Spinal cord (tissue), 9 donors: ENCODE measurements at regions not wholly inside any gene's neighbourhood (a gene's known extent, or its start where the extent isn't known, plus 50 kb on each side); places are given as distances from the start of the nearest gene placed in this dataset.
"Not testable (repeated sequence)": the region's sequence is repeated elsewhere in the genome, so short reads cannot be mapped to it uniquely, and the experiment has no call there.

Experiments
- DNase-seq, 6 donors: peaks; one replicate each; pipeline versions ENCODE4 v3.0.0 to v3.0.0-alpha.2; 2013 to 2015; ENCODE audit warnings: low spot score in 6 of 6, low read depth in 4 of 6
- H3K27ac ChIP-seq: one replicate; pipeline ENCODE4 v1.5.1; 2013; ENCODE audit warnings: low read depth, low read length, control low read depth
- H3K27me3 ChIP-seq: one replicate; pipeline ENCODE4 v1.6.1; 2013; ENCODE audit warnings: low read length; ENCODE audit not compliant: control insufficient read depth, insufficient read depth
- H3K36me3 ChIP-seq: one replicate; pipeline ENCODE4 v1.6.1; 2013; ENCODE audit warnings: low read length; ENCODE audit not compliant: control insufficient read depth, insufficient read depth
- H3K4me1 ChIP-seq: one replicate; pipeline ENCODE4 v1.6.1; 2013; ENCODE audit warnings: low read length; ENCODE audit not compliant: control insufficient read depth, insufficient read depth
- H3K4me3 ChIP-seq: one replicate; pipeline ENCODE4 v1.5.1; 2013; ENCODE audit warnings: low read depth, low read length, control low read depth
- H3K9me3 ChIP-seq: one replicate; pipeline ENCODE4 v1.6.1; 2013; ENCODE audit warnings: low read length; ENCODE audit not compliant: control insufficient read depth, insufficient read depth
- WGBS: methylation state at CpG from one replicate; pipeline ENCODE4 v1.1.5; 2013; ENCODE audit warnings: missing lambda C conversion rate; ENCODE audit not compliant: insufficient coverage; 5-methylcytosine and 5-hydroxymethylcytosine counted together
- donor health status: healthy.

DNA sequence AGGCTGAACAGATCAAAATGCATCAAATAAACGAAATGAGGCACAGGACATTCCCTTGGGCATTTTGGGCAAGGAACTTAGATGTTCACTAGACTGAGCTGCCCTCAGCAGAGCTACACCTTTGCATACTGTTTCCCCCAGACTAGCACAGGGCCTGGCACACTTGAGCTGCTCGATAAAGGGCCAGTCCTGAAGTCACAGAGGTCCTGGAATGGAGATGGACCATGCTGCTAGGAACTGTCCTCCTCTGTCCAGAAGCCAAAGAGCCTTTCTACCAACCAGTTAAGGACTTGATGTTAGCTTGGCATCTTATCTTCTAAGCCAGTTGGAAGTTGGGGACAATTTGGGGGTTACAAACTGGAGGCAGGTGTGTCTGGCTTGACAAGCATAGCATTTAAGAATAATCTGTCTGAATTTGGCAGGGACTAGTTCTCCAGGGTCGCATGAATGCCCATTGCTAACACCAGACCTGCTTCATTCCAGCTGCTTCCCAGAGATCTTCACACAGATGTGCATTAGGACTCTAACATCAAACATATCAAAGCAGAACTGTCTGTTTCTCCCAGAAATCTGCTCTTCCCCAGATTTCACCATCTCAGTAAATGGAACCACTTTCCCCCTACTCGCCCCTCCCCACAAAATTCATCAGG lies 152.2 kb upstream of the PDE1C start:
- WGBS = 64% methylated on average over 4 of the region's 4 CpGs
- no peak overlapping the region for H3K27ac ChIP-seq
- no peaks in the 10 kb centered on the region for H3K27me3 ChIP-seq
- no peaks in the 10 kb centered on the region for H3K36me3 ChIP-seq
- no peak for DNase-seq
- H3K4me1 ChIP-seq = peaks cover 3% of the 10 kb centered on the region
- H3K9me3 ChIP-seq = no peaks in the 10 kb centered on the region
- H3K4me3 ChIP-seq = no peak overlapping the region

DNA sequence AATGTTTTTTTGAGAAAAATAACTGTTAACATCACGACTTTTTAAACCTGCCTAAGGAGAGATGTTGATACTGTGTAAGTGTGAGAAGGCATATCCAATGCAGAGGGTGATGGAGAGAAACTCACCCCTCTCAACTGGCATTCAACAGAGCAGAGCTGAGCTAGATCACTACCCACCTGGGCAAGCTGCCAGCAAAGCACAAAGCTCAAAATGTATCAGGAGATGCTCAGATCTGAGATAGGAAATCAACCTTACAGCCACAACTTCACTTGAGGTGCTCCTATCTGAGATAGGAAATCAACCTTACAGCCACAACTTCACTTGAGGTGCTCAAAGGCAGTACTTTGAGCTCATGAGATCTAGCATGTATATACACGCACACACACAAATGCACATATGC lies 151.5 kb upstream of the PDE1C start:
- H3K4me3 ChIP-seq = no peak overlapping the region

DNA sequence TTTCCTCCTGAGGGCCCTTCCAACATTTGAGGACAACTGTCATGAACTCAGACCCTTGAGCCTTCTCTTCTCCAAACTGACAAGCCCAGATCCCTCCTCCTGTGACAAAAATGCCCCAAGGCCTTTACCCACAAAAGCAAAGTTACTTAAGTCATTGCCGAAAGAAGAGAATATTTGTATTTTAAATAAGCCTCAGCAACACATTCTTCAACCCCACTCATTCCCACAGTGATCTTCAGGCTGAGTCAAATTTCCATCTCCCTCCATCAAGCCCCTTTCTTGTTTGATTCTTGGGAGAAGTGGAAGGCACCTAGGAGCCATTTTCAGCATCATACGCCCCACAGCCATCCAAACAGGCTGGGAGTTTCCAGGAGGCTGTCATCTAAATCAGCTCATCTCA lies 150.8 kb upstream of the PDE1C start:
- Histone ChIP-seq H3K4me1 (peaks cover 3% of the 10 kb centered on the region), H3K4me3 (no peak overlapping the region), H3K9me3 (no peaks in the 10 kb centered on the region), H3K27ac (no peak overlapping the region), H3K36me3 (no peaks in the 10 kb centered on the region), H3K27me3 (no peaks in the 10 kb centered on the region)
- WGBS = 86% methylated on average over 1 of the region's 2 CpGs
- DNase-seq = no peak

More for the DNA sequence above, 151.5 kb upstream of the PDE1C start:
- Histone ChIP-seq H3K27ac (no peak overlapping the region), H3K27me3 (no peaks in the 10 kb centered on the region), H3K36me3 (no peaks in the 10 kb centered on the region), H3K9me3 (no peaks in the 10 kb centered on the region), H3K4me1 (peaks cover 3% of the 10 kb centered on the region)
- DNase-seq = peak in 2 of 6 donors; percentile 38 to 59
- 100% methylated on average over 1 of the region's 2 CpGs for WGBS

DNA sequence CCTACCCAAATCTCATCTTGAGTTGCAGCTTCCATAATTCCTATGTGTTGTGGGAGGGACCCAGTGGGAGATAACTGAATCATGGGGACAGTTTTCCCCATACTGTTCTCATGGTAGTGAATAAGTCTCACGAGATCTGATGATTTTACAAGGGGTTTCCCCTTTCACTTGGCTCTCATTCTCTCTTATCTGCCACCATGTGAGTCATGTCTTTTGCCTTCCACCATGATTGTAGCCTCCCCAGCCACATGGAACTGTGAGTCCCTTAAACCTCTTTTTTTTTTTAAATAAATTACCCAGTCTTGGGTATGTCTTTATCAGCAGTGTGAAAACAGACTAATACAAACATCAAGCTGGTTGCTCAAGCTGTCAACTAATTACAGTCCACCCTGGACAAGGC lies 149.6 kb upstream of the PDE1C start:
- not testable (repeated sequence) for H3K9me3 ChIP-seq, H3K36me3 ChIP-seq, H3K4me3 ChIP-seq, H3K4me1 ChIP-seq, DNase-seq, H3K27ac ChIP-seq, H3K27me3 ChIP-seq
- no CpG with 5 or more reads among the region's 1 CpG for WGBS

DNA sequence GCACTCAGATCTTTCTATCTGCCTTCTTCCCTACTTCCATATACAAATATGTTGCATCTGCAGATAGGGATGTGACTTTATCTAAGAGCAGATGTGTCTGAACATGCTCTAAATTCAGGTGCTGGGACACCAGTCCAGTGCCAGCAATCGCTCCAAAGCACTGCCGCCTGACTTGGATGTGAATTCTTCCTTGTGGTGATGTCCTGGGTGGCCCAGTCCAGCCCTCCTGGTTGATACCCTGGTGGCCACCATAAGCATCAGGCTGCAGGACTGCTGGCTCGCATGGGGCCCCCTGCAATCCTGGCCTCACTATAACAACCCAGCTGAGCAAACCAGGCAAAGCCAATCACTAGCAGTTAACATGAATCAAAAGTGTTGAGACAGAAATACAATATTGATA lies 149.2 kb upstream of the PDE1C start:
- peaks cover 3% of the 10 kb centered on the region for H3K4me1 ChIP-seq
- H3K36me3 ChIP-seq = no peaks in the 10 kb centered on the region
- WGBS = 100% methylated on average over 3 of the region's 3 CpGs
- no peak for DNase-seq
- no peak overlapping the region for H3K27ac ChIP-seq
- H3K4me3 ChIP-seq = no peak overlapping the region
- no peaks in the 10 kb centered on the region for H3K27me3 ChIP-seq
- H3K9me3 ChIP-seq = no peaks in the 10 kb centered on the region

DNA sequence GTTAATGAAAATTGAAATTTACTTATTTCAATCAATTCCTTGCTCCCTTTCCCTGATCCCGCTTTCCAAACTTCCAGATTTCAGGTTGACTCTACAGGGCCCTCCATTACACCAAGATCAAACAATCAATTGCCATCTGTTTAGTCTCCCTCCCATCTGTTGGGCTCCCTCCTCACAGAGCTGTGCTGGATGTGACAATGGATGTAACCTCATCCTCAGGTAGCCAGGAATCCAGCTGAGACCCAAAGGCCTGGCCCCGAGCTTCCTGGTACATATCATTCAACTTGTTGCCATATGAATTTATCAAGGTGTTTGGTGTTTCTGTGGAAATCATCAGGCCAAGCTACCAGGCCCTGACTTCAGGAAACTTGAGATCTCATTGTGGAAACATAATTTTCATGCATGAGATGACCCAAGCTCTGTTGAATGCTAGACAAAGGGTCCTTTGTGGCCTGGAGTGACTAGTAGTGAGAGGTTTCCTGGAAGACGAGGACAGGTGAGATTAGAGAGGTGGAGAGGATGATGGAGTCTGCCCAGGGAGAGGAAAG lies 148.6 kb upstream of the PDE1C start:
- H3K4me1 ChIP-seq = peaks cover 3% of the 10 kb centered on the region
- H3K27me3 ChIP-seq = no peaks in the 10 kb centered on the region
- no peak overlapping the region for H3K4me3 ChIP-seq
- no peak for DNase-seq
- H3K27ac ChIP-seq = no peak overlapping the region
- H3K9me3 ChIP-seq = no peaks in the 10 kb centered on the region
- H3K36me3 ChIP-seq = no peaks in the 10 kb centered on the region
- 65% methylated on average over 2 of the region's 3 CpGs for WGBS

DNA sequence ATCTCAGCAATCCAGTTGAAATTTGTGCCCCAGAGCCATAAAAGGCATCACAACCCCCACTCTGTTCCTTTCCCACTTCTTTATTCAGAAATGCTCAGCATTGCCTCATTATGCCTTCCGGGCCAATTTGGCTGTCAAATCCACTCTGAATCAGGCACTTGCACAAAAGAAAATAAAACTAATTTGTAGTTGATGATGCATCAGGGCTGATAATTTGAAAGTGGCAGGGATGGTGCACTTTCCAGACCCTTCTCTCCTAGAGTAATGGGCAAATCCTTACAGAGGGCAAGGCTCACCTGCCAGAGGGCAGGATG lies 147.9 kb upstream of the PDE1C start:
- no peaks in the 10 kb centered on the region for H3K36me3 ChIP-seq
- DNase-seq = peak in 2 of 6 donors; percentile 7 to 80
- no peaks in the 10 kb centered on the region for H3K27me3 ChIP-seq
- H3K4me3 ChIP-seq = no peak overlapping the region
- WGBS = no CpG with 5 or more reads among the region's 1 CpG
- H3K27ac ChIP-seq = no peak overlapping the region
- peaks cover 3% of the 10 kb centered on the region for H3K4me1 ChIP-seq
- H3K9me3 ChIP-seq = no peaks in the 10 kb centered on the region

DNA sequence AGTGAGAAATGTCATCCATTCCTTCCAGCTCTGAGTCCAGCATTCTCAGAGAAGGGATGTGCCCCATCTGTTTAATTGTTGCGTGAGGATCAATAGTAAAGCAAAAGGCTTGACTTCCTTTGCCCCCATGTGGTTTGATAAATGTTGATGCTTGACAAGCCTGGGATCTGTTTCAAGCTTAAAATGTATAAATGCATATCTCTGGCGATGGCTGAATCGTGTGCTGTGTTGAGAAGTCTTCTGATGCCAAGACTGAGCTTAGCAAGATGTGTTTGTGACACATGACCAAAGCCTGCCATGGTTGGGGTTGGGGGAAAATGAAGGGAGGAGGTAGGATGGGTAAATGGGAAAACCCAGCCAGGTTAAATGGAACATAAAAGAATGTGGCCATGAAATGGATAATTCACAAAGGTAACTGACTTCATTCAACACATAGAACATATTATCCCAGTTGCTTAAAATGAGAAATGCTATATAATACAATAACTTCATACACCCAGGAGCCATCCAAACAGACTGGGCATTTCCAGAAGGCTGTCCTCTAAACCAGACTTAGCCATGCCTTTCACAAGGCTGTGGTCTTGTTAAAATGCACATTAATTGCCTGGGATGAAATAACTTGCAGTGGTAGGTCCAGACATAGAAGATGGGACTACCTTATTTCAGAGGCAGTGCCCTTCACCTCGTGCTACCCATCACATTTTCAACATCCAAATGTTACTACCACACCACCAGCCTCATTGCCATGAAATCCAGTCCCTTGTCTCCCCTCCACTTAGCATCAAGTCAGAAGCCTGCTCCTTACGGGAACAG lies 147.3 kb upstream of the PDE1C start:
- no peaks in the 10 kb centered on the region for H3K36me3 ChIP-seq
- DNase-seq = peak in 2 of 6 donors; percentile 43 to 74
- 67% methylated on average over 5 of the region's 5 CpGs for WGBS
- H3K27ac ChIP-seq = no peak overlapping the region
- no peaks in the 10 kb centered on the region for H3K9me3 ChIP-seq
- H3K4me3 ChIP-seq = no peak overlapping the region
- H3K27me3 ChIP-seq = no peaks in the 10 kb centered on the region
- H3K4me1 ChIP-seq = peaks cover 3% of the 10 kb centered on the region

DNA sequence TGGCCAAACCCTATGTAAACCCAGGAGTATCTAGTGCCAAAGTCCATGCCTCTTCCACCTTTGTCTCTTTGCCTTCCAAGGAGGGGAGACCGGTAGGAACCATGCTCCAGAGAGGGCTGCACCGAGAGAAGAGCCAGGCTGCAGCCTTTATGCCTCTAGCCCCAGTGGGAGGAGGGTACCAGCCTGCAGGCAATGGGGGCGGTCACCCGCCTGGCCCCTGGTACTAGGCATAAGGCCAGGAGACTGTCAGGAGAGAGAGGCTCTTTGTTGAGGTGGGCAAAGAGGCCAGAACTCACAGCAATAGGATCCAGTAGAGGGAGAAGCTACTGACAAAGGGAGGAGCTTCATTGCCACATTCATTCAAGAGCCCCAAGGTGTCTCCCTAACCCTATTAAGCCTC lies 146.6 kb upstream of the PDE1C start:
- Histone ChIP-seq H3K27ac (no peak overlapping the region), H3K36me3 (no peaks in the 10 kb centered on the region), H3K4me3 (no peak overlapping the region), H3K27me3 (no peaks in the 10 kb centered on the region), H3K4me1 (peaks cover 3% of the 10 kb centered on the region), H3K9me3 (no peaks in the 10 kb centered on the region)
- WGBS = 85% methylated on average over 4 of the region's 4 CpGs
- no peak for DNase-seq

DNA sequence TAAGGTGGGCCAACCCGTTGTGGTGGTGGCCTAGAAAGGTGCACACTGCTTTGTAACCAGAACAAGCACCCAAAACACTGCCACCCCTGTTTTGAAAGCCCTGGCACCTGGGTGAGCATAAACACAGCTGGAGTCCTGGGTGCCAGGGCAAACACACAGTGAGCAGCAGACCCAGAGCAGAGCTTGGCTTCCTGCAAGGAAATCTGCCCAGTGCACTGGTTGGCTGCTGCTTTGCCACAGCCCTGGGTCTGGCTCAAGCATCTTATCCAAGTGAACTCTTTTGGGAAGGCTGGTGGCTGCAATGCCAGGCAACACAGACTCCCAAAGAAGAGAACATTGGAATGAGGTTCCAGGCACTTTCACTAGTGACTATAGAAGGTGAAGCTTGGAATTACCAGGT lies 145.5 kb upstream of the PDE1C start:
- WGBS = 29% methylated on average over 1 of the region's 1 CpG

More for the DNA sequence above, 145.5 kb upstream of the PDE1C start:
- DNase-seq = no peak
- Histone ChIP-seq H3K4me1 (peaks cover 3% of the 10 kb centered on the region), H3K4me3 (no peak overlapping the region), H3K27ac (no peak overlapping the region), H3K36me3 (no peaks in the 10 kb centered on the region), H3K9me3 (no peaks in the 10 kb centered on the region), H3K27me3 (no peaks in the 10 kb centered on the region)
